HG03457 (cell line): ENCODE measurements at regions not wholly inside any gene's neighbourhood (a gene's known extent, or its start where the extent isn't known, plus 50 kb on each side); places are given as distances from the start of the nearest gene placed in this dataset.

Experiments
- ATAC-seq: cut with Tn5 transposase; IDR thresholded peaks from one replicate; pipeline ENCODE4 v1.9.1; 2021; ENCODE audit warnings: moderate number of reproducible peaks; ENCODE audit not compliant: unreplicated experiment

DNA sequence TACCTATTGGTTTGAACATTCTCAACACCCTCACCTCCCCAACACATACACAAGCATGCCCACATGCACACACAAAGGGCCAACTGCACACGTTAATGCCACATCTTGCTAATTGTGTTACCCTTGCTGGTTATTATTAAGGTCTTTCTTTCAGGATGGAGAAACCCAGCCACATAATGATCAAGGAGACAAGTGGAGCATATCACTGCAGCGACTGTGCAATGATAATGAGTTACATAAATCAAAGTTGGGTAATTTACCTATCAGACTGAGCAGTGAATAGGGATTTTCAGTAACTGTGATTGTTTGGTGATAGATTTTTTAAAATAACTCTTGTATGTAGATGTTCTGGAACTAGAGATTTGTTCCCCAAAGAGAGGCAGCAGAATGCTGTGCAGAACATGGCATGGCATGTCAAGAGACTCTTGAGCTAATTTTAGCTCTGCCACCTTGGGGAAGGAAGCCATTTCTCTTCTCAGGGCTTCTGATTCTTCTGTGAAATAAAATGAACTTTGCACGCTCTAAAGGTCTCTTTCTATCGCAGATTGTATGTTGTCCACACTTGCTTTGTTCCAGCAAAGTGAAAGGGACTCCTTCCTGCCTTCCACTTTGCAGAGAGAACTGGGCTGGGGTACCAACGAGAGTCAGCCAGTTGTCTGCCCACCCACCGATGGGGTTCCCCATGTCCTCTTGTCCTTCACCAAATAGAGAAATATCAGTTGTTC is 126.0 kb upstream of the CAMK1G start:
- no peak for ATAC-seq

- ATAC-seq: no peak
Measured at GRCh38 chr1:209458921-209459320, 124.6 kb upstream of the CAMK1G start.

GRCh38 chr1:209461168-209461567 is 122.3 kb upstream of the CAMK1G start:
- no peak for ATAC-seq

- ATAC-seq: no peak
Measured at GRCh38 chr1:209462433-209462832, 121.1 kb upstream of the CAMK1G start.

DNA sequence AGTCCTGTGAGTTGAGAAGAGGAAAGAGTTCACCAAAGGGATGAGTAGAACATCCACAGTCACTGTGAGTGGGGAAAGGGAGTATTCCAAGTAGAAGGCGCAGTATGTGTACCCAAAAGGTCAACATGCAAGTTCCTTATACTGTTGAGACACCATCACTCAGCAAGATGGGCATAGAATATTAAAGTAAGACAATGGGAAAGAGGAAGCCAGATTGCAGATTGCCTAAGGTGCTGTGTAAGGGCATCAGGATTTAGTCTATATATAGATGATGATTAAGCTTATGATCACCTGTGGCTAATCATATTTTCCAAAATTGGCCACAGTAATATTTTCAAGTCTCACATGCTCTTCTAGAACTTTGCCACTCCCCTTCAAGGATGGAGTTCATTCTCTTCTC is 120.1 kb upstream of the CAMK1G start:
- no peak for ATAC-seq

GRCh38 chr1:209473025-209473424 is 110.5 kb upstream of the CAMK1G start:
- ATAC-seq: no peak

DNA sequence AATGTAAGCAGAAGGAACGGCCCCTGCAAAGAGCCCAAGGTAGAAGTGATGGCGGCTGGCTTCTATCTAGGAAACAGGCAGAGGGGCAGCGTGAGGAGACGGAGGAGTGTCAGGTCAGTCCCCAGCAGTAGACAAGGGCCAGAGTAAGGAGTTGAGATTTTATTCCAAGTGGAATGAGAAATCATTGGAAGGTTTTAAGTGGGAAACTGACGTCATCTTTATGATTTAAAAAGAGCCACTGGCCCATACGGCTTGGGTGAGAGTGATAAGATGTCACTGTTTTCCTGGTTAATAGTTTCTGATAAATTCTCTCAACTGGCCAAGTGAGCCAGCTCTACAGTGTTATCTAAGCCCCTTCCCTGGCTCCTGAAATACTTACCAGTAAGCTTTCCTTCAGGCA is 103.2 kb upstream of the CAMK1G start:
- no peak for ATAC-seq

DNA sequence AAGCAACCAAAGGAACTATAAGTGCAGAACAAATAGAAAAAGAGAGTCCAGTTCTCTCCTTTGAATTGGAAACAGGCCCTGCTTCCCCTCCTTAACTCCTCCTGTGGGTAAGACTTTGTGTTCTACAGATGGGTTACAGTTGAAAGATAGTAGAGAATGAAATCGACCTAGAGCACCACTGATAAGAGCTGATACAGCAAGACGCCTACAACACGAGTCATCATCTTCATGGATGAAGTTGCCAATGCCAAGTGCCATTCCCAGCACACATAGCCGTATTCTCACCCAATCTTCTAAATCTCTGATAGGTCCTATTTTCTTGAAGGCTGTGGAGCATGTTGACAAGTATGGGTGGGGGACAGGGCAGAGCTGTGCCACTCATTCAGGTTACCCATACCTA is 99.8 kb upstream of the CAMK1G start:
- ATAC-seq: no peak

GRCh38 chr1:209484429-209484828 is 99.1 kb upstream of the CAMK1G start:
- ATAC-seq: no peak

- ATAC-seq: no peak
Measured at GRCh38 chr1:209485167-209485566, 98.3 kb upstream of the CAMK1G start.

- no peak for ATAC-seq
Measured at GRCh38 chr1:209485751-209486150, 97.8 kb upstream of the CAMK1G start.

DNA sequence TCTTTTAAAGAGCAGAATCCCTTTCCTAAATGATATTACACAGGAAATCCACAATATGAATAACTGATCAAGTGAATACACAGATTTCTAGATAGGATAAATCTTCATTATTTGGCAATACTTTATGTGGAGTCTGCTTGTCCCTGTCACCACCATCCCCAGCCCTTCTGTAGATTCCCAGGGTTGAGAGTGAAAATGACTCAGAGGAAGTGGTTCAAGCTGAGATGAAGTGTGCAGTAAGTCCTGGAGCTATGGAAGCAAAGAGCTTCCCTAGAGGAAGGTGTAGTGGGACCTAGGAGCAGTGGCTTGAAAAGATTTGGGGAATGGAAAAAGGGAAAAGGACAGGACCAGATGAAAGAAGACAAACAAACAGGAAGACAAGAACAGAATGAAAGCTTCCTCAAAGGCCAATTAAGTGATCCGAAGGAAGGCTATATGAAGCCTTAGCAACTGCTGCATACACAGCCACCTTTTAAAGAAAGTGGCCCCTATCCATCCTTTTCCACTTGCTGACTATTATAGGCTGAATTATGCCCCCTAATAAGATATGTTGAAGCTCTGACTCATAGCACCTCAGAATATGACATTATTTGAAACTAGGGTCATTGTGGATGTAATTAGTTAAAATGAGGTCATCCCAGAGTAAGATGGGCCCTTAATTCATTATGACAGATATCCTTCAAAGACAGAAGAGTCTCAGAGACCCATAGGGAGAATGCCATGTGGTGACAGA is 96.5 kb upstream of the CAMK1G start:
- no peak for ATAC-seq

GRCh38 chr1:209490013-209490412 is 93.5 kb upstream of the CAMK1G start:
- ATAC-seq: no peak

DNA sequence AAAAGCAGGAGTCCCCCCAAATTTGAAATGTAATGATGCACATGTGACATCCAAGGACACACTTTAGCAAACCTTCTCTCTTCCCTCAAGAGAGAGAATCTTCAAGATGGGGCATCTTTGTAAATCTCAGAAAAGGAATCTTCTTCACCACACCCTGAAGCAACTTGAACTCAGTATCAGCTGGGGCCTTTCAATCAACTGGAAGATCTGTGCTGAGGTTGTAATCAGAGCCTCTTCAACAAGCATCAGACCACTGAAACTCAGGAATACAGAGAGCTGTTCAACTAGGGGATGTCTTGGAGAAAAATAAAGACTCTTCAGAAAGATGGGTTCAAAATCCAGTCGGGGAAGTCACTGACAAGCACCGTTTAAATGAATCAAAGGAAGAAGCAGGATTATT is 92.5 kb upstream of the CAMK1G start:
- ATAC-seq: no peak

GRCh38 chr1:209491496-209491895 is 92.0 kb upstream of the CAMK1G start:
- no peak for ATAC-seq

- no peak for ATAC-seq
Measured at GRCh38 chr1:209491897-209492296, 91.6 kb upstream of the CAMK1G start.

- ATAC-seq: no peak
Measured at GRCh38 chr1:209493559-209493958, 90.0 kb upstream of the CAMK1G start.

DNA sequence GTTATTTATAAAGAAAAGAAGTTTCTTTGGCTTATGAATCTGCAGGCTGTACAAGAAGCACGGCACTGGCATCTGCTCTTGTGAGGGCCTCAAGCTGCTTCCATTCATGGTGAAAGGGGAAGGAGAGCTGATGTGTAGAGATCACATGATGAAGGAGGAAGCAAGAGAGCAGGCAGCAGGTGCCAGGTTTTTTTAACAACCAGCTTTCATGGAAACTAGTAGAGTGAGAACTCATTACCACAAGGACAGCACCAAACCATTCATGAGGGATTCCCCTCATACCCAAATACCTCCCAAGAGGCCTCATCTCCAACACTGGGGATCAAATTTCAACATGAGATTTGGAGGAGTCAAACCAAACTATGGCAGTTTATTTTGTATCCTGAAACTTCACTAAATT is 85.8 kb upstream of the CAMK1G start:
- ATAC-seq: no peak

- no peak for ATAC-seq
Measured at GRCh38 chr1:209500993-209501392, 82.5 kb upstream of the CAMK1G start.

GRCh38 chr1:209503196-209503595 is 80.3 kb upstream of the CAMK1G start:
- ATAC-seq: no peak

GRCh38 chr1:209504571-209504970 is 78.9 kb upstream of the CAMK1G start:
- no peak for ATAC-seq

- ATAC-seq: no peak
Measured at GRCh38 chr1:209505044-209505443, 78.5 kb upstream of the CAMK1G start.

DNA sequence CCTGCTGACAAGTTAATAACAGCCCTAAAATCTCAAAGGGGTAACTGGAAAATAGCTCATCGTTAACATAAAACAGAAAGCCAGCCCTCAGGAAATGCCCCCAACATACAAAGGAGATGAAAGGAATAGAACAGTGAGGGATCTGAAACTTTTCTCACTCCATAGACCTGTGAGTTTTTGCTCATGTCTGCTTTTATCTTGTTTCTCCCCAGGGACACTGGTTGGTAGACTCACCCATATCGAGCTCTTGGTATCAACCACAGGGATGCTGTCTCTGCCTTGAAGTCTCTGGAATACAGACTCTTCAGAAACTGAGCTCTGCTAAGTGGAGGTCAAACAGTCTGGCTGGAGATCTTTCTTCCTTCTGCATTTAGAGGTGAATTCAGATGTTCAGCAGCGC is 77.4 kb upstream of the CAMK1G start:
- ATAC-seq: no peak
